ENCODE measurements at regions not wholly inside any gene's neighbourhood (a gene's known extent, or its start where the extent isn't known, plus 50 kb on each side); places are given as distances from the start of the nearest gene placed in this dataset.

DNA sequence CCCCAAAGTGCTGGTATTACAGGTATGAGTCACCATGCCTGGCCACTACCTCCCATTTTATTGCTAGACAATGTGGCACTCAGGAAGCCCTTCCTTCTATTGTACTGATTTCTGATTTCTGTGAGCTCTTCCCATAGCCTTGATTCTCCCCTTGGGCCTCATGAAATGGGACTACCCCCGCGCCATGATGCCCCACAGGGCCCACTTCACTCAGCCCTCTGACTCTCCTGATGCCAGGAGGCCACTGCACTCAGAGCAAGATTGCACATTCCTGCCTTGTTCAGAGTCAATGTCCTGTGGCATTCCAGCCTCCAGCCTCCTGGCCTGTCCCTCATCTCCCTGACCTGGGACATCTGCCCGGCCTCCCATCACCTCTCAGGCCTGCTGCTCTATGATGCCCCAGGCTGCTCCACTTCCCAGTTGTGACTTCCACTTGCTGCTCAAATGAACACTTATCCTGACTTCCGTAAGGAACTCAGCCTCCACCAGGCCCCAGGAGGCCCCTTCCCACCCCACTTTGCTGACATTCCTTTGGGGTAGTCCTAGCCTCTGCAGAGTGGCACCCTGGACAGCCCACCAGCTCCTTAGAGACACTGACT lies 66.6 kb upstream of the KSR1 start:
- in situ Hi-C loops (cut with MboI; ENCODE audit: low sequenced_read_pairs) = no loop called here

DNA sequence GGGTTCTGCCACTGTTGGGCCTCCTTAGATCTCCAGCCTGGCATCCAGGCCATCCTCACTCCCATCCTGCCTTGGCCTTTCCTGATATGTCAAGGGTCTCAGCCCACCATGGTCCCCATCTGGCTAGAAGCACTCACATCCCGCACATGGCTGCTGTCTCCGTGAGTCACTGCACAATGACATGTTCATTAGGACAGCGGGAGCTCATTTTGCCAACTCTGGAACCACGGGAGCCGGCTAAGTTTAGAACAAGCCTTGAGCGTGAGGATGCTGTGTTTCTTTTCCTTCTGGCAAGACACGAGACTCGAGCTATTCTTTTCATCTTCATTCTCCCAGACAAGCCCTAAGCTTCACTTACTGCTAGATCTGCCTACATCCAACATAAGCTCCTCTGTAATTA lies 65.7 kb upstream of the KSR1 start:
- in situ Hi-C loops (cut with MboI; ENCODE audit: low sequenced_read_pairs) = no loop called here

DNA sequence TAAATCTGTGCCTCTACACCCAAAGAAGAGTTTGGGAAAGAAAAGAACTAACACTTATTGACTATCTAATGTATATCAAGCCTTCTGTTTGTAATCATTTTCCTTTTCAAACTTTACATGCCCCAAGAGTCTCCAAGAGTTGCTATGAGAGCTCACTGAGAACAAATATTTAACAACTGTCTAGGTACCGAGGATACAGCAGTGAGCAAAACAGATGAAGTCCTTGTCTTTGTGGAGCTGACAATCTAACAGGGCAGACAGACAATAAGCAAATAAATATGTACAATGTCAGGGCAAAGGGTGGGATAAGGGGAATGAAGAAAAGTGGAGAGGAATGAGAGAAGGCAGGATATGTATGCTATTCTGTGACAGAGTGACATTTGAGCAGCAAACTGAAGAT lies 64.8 kb upstream of the KSR1 start:
- in situ Hi-C loops (cut with MboI; ENCODE audit: low sequenced_read_pairs) = no loop called here

DNA sequence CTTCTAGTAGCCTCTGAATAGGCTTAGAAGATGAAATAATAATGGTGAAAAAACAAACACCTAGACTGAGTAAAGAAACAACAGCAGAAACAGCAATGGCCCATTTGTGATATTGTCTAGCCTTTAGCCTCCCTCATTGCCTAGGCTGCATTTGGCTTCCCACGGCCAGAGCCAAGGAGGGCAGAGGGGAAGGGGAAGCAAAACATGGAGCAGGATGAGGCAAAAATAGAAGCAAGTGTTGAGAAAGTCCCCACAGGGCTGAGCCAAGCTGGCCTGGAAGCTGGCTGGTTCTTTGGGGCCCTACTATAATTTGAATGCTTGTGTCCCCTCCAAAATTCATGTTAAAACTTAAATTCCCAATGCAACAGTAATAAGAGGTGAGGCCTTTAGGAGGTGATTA lies 60.2 kb upstream of the KSR1 start:
- in situ Hi-C loops (cut with MboI; ENCODE audit: low sequenced_read_pairs) = no loop called here

DNA sequence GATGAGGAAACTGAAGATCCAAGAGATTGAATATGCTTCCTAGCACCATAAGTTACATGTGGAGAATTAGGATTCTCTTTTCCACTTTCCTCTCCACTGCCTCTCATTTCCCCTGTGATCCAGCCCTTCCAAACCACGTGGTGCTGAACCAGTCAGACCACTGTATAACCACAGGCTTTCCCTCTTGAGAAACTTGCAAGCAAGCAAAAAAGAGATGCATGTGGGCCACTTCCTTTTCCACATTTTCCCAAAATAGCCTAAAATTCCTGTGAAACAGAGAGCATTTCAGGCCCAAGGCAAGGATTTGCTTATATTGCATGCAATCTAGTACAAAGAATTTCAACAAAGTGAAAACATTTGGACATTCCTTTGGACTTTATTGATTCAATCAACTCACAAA lies 59.3 kb upstream of the KSR1 start:
- in situ Hi-C loops (cut with MboI; ENCODE audit: low sequenced_read_pairs) = no loop called here

DNA sequence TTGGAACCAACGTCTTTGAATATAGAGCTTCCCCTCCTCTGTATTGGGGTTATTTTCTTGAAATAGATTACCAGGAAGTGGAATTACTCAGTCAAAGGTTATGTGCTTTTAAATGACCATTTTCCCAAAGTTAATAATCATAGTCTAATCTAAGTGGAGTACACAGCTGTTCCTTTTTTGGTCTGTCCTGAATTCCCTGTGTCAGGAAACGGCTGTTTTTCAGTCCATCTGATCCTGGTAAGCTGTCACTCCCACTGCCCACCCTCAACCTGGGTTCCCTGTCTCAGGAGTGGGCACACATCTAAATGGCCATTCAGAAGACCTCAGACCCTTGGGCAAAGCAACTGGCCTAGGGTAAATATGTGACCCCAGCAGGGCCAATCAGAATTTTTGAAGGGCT lies 57.6 kb upstream of the KSR1 start:
- in situ Hi-C loops (cut with MboI; ENCODE audit: low sequenced_read_pairs) = no loop called here

DNA sequence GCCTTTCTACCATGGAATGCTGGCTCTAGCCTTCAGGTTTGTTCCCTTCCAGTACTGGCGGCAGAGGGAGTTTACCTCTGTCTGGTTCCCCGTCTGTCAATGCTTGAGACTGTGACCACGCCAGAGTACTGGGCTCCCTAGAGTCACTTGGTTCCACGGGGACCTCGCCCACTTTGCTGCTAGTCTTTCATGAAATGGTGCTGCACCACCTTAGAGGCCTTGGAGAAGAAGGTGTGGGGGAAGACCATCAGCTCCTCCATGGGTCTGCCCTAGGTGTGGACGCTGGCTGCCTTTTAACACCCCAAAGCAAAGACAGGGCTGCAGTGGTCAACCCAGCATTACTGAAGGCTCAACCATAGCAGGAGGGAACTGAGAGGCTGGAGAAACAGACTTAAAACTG lies 55.3 kb upstream of the KSR1 start:
- in situ Hi-C loops (cut with MboI; ENCODE audit: low sequenced_read_pairs) = no loop called here

DNA sequence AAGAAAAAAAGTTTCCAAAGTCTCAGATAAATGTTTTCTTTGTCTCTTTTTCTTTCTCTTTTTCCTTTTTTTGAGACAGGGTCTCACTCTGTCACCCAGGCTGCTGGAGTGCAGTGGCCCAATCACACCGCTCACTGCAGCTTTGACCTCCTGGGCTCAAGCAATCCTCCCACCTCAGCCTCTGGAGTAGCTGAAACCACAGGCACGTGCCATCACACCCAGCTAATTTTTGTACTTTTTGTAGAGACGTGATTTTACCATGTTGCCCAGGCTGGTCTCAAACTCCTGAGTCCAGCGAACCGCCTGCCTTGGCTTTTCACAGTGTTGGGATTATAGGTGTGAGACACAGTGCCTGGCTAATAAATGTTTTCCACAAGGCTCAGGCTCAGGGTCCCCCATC lies 53.3 kb upstream of the KSR1 start:
- in situ Hi-C loops (cut with MboI; ENCODE audit: low sequenced_read_pairs) = no loop called here

DNA sequence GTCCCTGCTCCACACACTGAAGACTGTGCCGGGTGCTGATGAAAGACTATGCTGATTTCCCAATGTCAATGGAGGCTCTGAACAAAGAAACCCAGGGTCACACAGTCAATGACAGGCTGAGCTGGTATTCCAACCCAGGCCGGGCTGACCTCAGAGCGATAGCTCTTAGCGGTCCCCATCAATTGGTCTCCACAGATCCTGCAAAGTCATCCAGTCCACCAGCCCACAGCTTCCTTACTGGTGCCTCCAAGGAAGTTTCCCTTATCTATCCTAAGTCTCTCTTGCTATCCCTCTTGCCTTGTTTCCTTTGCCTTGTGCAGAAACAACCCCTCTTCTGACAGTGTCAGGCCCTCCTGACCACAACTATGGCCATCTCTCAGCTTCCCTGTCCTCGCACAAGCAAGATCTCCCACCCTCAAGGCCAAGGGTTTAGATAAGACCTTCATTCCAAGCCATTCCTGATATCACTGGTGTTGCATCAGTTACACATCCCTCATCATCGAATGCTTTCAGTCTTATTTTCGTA lies 52.7 kb upstream of the KSR1 start:
- in situ Hi-C loops (cut with MboI; ENCODE audit: low sequenced_read_pairs) = no loop called here

DNA sequence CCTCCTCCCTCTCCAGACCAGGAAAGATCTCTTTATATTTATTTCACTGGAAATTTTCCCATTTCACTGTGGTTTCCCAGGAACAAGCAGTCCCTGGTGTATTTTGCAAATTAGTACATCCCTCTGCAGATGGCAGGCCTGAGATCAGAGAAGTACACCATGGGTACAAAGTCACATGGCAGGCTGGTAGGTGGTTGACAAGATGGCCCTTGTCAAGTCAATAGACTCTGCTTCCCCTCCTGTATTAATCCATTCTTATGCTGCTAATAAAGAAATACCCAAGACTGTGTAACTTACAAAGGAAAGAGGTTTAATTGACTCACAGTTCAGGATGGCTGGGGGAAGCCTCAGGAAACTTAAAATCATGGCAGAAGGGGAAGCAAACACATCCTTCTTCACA lies 51.6 kb upstream of the KSR1 start:
- in situ Hi-C loops (cut with MboI; ENCODE audit: low sequenced_read_pairs) = no loop called here

All from HL-60/S4 (cell line).